Astrocyte (in vitro differentiated cells and primary cell): ENCODE measurements at regions not wholly inside any gene's neighbourhood (a gene's known extent, or its start where the extent isn't known, plus 50 kb on each side); places are given as distances from the start of the nearest gene placed in this dataset.
"Not testable (repeated sequence)": the region's sequence is repeated elsewhere in the genome, so short reads cannot be mapped to it uniquely, and the experiment has no call there.

Source experiments
- DNase-seq: peaks from one replicate; pipeline ENCODE4 v3.0.0-alpha.2; 2010; ENCODE audit warnings: low read depth
- FAIRE-seq: peaks from 2 replicates; lab custom pipeline; 2011; peaks lifted over from hg19 to GRCh38; lab: Jason Lieb, UNC
- H2AFZ ChIP-seq: 2 replicates; pipeline ENCODE4 v1.6.0; 2012; ENCODE audit warnings: low read depth, low read length, inconsistent platforms
- H3K27ac ChIP-seq: 2 replicates; pipeline ENCODE4 v1.5.1; 2011; ENCODE audit warnings: low read depth, low read length, inconsistent platforms
- H3K27me3 ChIP-seq: 2 replicates; pipeline ENCODE4 v1.6.0; 2011; ENCODE audit warnings: low read length, inconsistent platforms; ENCODE audit not compliant: insufficient read depth
- H3K36me3 ChIP-seq: 2 replicates; pipeline ENCODE4 v1.5.1; 2011; ENCODE audit warnings: low read length, inconsistent platforms; ENCODE audit not compliant: insufficient read depth
- H3K4me1 ChIP-seq: 2 replicates; pipeline ENCODE4 v1.5.1; 2011; ENCODE audit warnings: low read length, inconsistent platforms; ENCODE audit not compliant: insufficient read depth
- H3K4me2 ChIP-seq: 2 replicates; pipeline ENCODE4 v1.6.0; 2012; ENCODE audit warnings: low read length, inconsistent platforms
- H3K4me3 ChIP-seq: 2 replicates; pipeline ENCODE4 v1.5.1; 2011; ENCODE audit warnings: low read depth, mild to moderate bottlenecking, low read length, inconsistent platforms; ENCODE audit not compliant: insufficient read depth
- H3K79me2 ChIP-seq: 2 replicates; pipeline ENCODE4 v1.6.0; 2012; ENCODE audit warnings: mild to moderate bottlenecking, low read length, inconsistent platforms; ENCODE audit not compliant: insufficient read depth
- H3K9ac ChIP-seq: 2 replicates; pipeline ENCODE4 v1.6.0; 2012; ENCODE audit warnings: mild to moderate bottlenecking, low read length, inconsistent platforms
- H3K9me3 ChIP-seq: 2 replicates; pipeline ENCODE4 v1.5.1; 2012; ENCODE audit warnings: low read depth, mild to moderate bottlenecking, low read length, inconsistent platforms; ENCODE audit not compliant: insufficient read depth
- H4K20me1 ChIP-seq: 2 replicates; pipeline ENCODE4 v1.6.0; 2012; ENCODE audit warnings: low read length, inconsistent platforms; ENCODE audit not compliant: insufficient read depth
- H3K27ac Mint-ChIP-seq: one replicate; pipeline ENCODE4 v1.8.0; 2021; ENCODE audit warnings: mild to moderate bottlenecking, mixed read lengths; ENCODE audit not compliant: unreplicated experiment
- H3K27me3 Mint-ChIP-seq: one replicate; pipeline ENCODE4 v1.8.0; 2021; ENCODE audit warnings: low read depth, mixed read lengths; ENCODE audit not compliant: unreplicated experiment
- H3K36me3 Mint-ChIP-seq: one replicate; pipeline ENCODE4 v1.8.0; 2021; ENCODE audit warnings: low read depth, mixed read lengths; ENCODE audit not compliant: unreplicated experiment
- H3K4me1 Mint-ChIP-seq: one replicate; pipeline ENCODE4 v1.8.0; 2021; ENCODE audit warnings: low read depth, mixed read lengths; ENCODE audit not compliant: unreplicated experiment
- H3K4me3 Mint-ChIP-seq: one replicate; pipeline ENCODE4 v1.8.0; 2021; ENCODE audit warnings: mild to moderate bottlenecking, moderate library complexity, mixed read lengths; ENCODE audit not compliant: unreplicated experiment
- H3K9me3 Mint-ChIP-seq: one replicate; pipeline ENCODE4 v1.8.0; 2021; ENCODE audit warnings: mild to moderate bottlenecking, mixed read lengths; ENCODE audit not compliant: unreplicated experiment
- CTCF ChIP-seq: IDR thresholded peaks from 2 replicates; pipeline ENCODE4 v1.5.1; 2011; ENCODE audit warnings: low read depth, mild to moderate bottlenecking, inconsistent platforms, low read length, moderate library complexity; ENCODE audit not compliant: insufficient read depth
- EZH2 ChIP-seq: IDR thresholded peaks from 2 replicates; pipeline ENCODE4 v1.6.1; 2012; ENCODE audit warnings: mild to moderate bottlenecking, low read length, inconsistent platforms; ENCODE audit not compliant: insufficient read depth

- Histone ChIP-seq H3K79me2 (no peaks in the 10 kb centered on the region), H3K4me3 (no peak overlapping the region), H3K27me3 (no peaks in the 10 kb centered on the region), H3K36me3 (no peaks in the 10 kb centered on the region), H3K4me1 (no peaks in the 10 kb centered on the region), H2AFZ (no peak overlapping the region), H3K9ac (no peak overlapping the region), H4K20me1 (no peaks in the 10 kb centered on the region), H3K27ac (no peak overlapping the region), H3K4me2 (no peak overlapping the region), H3K9me3 (no peaks in the 10 kb centered on the region)
- DNase-seq (no peak), FAIRE-seq (no peak)
- no peak for TF ChIP-seq CTCF
- TF ChIP-seq EZH2, result no peak
- Mint-ChIP-seq H3K27me3 (peaks cover 4% of the 10 kb centered on the region), H3K36me3 (peaks cover under 1% of the 10 kb centered on the region), H3K27ac (no peak overlapping the region), H3K9me3 (peaks cover 2% of the 10 kb centered on the region), H3K4me3 (no peak overlapping the region), H3K4me1 (peaks cover 11% of the 10 kb centered on the region)
Observed at GRCh38 chr9:87036506-87036905, 89.2 kb upstream of the GAS1 start.

- peaks cover 5% of the 10 kb centered on the region for H3K9me3 Mint-ChIP-seq
- H3K27me3 ChIP-seq, result no peaks in the 10 kb centered on the region
- no peak overlapping the region for H3K9ac ChIP-seq
- no peaks in the 10 kb centered on the region for H3K79me2 ChIP-seq
- no peak overlapping the region for H3K27ac ChIP-seq
- DNase-seq (peak; percentile 0), FAIRE-seq (no peak)
- H2AFZ ChIP-seq, result no peak overlapping the region
- H4K20me1 ChIP-seq, result no peaks in the 10 kb centered on the region
- H3K4me1 ChIP-seq, result no peaks in the 10 kb centered on the region
- peak overlapping the region; percentile 79 for H3K27ac Mint-ChIP-seq
- no peak overlapping the region for H3K4me3 Mint-ChIP-seq
- H3K4me1 Mint-ChIP-seq, result peaks cover 7% of the 10 kb centered on the region
- no peaks in the 10 kb centered on the region for H3K36me3 ChIP-seq
- no peak for TF ChIP-seq EZH2
- no peak for TF ChIP-seq CTCF
- no peaks in the 10 kb centered on the region for H3K27me3 Mint-ChIP-seq
- no peak overlapping the region for H3K4me3 ChIP-seq
- no peaks in the 10 kb centered on the region for H3K9me3 ChIP-seq
- peaks cover 4% of the 10 kb centered on the region for H3K36me3 Mint-ChIP-seq
- no peak overlapping the region for H3K4me2 ChIP-seq
Observed at GRCh38 chr9:87039809-87040392, 92.6 kb upstream of the GAS1 start.

- Histone ChIP-seq H3K9ac (no peak overlapping the region), H3K4me3 (no peak overlapping the region), H3K79me2 (no peaks in the 10 kb centered on the region), H3K4me1 (no peaks in the 10 kb centered on the region), H4K20me1 (no peaks in the 10 kb centered on the region), H3K27me3 (no peaks in the 10 kb centered on the region), H3K36me3 (no peaks in the 10 kb centered on the region), H3K9me3 (no peaks in the 10 kb centered on the region), H3K27ac (no peak overlapping the region), H3K4me2 (no peak overlapping the region), H2AFZ (no peak overlapping the region)
- H3K36me3 Mint-ChIP-seq, result peaks cover 4% of the 10 kb centered on the region
- H3K9me3 Mint-ChIP-seq, result peaks cover 5% of the 10 kb centered on the region
- no peaks in the 10 kb centered on the region for H3K27me3 Mint-ChIP-seq
- FAIRE-seq (no peak), DNase-seq (no peak)
- H3K4me3 Mint-ChIP-seq, result no peak overlapping the region
- peaks cover 7% of the 10 kb centered on the region for H3K4me1 Mint-ChIP-seq
- H3K27ac Mint-ChIP-seq, result no peak overlapping the region
- TF ChIP-seq EZH2 (no peak), CTCF (no peak)
Observed at GRCh38 chr9:87040410-87041009, 93.2 kb upstream of the GAS1 start.

GRCh38 chr9:87041553-87042235, 94.4 kb upstream of the GAS1 start:
- not testable (repeated sequence) for H4K20me1 ChIP-seq, H3K27ac ChIP-seq, H3K4me3 ChIP-seq, H3K9me3 ChIP-seq, H3K27me3 ChIP-seq, H3K79me2 ChIP-seq, H3K4me1 ChIP-seq, H3K4me1 Mint-ChIP-seq, H2AFZ ChIP-seq, H3K36me3 ChIP-seq, H3K4me2 ChIP-seq, H3K36me3 Mint-ChIP-seq, H3K9ac ChIP-seq, DNase-seq, H3K9me3 Mint-ChIP-seq, H3K27me3 Mint-ChIP-seq, FAIRE-seq
- Mint-ChIP-seq H3K4me3 (peak overlapping the region; percentile 64), H3K27ac (peak overlapping the region; percentile 85)
